GM12875 (cell line): ENCODE measurements at regions not wholly inside any gene's neighbourhood (a gene's known extent, or its start where the extent isn't known, plus 50 kb on each side); places are given as distances from the start of the nearest gene placed in this dataset.

ENCODE experiments used
- H3K4me3 ChIP-seq: one replicate; pipeline ENCODE4 v1.5.1; 2011; ENCODE audit warnings: low read depth, low read length, control low read depth
- CTCF ChIP-seq: IDR thresholded peaks from 2 replicates; pipeline ENCODE4 v1.5.1; 2011; ENCODE audit warnings: low read depth, mild to moderate bottlenecking, control low read depth, inconsistent platforms, low read length, moderate library complexity, borderline replicate concordance; ENCODE audit not compliant: insufficient read depth

- no peak for TF ChIP-seq CTCF
- no peak overlapping the region for H3K4me3 ChIP-seq
These were observed 158.1 kb upstream of the ASIC2 start for GRCh38 chr17:33451221-33451620.

- TF ChIP-seq CTCF, result no peak
- H3K4me3 ChIP-seq, result no peak overlapping the region
These were observed 164.4 kb upstream of the ASIC2 start for GRCh38 chr17:33457477-33457876.

DNA sequence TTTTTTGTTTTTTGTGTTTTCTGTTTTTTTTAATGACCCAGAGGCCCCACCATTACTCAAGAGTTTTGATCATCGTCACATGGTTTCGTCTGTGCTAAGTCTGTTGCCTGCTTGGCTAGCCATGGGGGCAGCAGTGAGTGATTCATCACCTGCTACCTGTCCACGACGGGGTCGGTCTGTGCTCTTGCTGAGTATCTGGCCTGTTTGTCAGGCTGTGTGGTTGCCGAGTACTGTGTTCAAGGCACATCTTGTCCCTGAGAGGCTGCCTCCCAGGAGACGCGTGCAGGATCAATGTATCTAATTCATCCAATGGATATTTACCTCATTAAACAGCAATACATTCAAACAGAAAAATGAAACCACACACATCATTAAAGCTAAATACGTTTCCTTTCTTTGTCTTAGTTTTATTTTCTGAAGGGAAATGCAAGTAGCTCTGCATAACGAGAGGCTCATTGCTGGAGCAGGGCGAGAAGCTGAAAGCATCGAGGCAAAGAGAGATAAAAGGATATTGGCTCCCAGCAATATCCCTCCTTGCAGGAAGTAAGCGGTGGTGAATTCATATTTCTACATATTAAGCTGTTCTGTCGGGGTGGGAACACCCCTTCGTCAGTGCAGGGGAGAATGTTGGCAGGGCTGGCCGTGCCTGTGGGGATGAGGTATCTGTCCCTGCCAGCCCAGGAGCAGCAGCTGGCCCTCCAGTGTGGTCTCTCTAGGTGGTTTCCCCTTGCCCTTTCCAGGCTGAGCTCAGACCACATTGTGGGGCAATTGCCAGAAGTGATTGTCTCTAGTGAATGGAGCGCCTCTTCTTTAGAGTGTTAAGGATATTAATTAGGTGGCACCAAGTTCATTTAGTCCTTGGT, 166.2 kb upstream of the ASIC2 start:
- no peak overlapping the region for H3K4me3 ChIP-seq
- TF ChIP-seq CTCF, result 0 out of 2 replicates have a peak, but pooled peaks have one; percentile 18

GRCh38 chr17:33460781-33461450, 167.8 kb upstream of the ASIC2 start:
- H3K4me3 ChIP-seq, result no peak overlapping the region
- TF ChIP-seq CTCF, result no peak

DNA sequence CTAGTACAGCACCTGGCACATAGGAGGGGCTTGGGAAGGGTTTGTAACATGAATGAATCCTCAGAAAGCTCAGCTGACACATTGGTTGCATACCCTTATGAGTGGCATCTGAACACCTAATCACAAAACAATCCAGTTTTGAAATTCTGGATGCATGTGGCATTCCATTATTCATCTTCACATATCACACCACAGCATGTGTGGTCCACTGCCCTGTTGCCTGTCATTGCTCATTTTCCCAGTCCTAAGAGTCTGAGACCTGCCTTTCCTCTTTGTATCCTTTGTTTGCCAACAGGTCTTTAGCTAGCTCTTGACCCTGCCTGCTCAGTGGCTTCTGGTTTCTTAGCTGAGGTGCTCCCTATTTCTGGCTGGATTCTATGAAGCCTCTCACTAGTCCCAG, 170.8 kb upstream of the ASIC2 start:
- TF ChIP-seq CTCF, result no peak
- H3K4me3 ChIP-seq, result no peak overlapping the region

GRCh38 chr17:33464669-33465280, 171.7 kb upstream of the ASIC2 start:
- no peak for TF ChIP-seq CTCF
- no peak overlapping the region for H3K4me3 ChIP-seq
